AG04449 (cell line): ENCODE measurements at regions not wholly inside any gene's neighbourhood (a gene's known extent, or its start where the extent isn't known, plus 50 kb on each side); places are given as distances from the start of the nearest gene placed in this dataset.

Experiments used
- CTCF ChIA-PET: fragments of 350-600 bp; formaldehyde crosslinking; extraction: SDS; loops from one replicate; lab custom pipeline; 2021; ENCODE audit warnings: antibody characterized with exemption; lab: Yijun Ruan, JAX
- POLR2A ChIA-PET: fragments of 400-600, 350-600 bp; formaldehyde crosslinking; extraction: SDS; loops from one replicate; lab custom pipeline; 2020; ENCODE audit warnings: antibody characterized with exemption, inconsistent platforms; lab: Yijun Ruan, JAX
- DNase-seq: peaks from one replicate; pipeline ENCODE4 v3.0.0-alpha.2; 2010; ENCODE audit warnings: low read depth, low spot score
- H3K4me3 ChIP-seq: 2 replicates; pipeline ENCODE4 v1.5.1; 2011; ENCODE audit warnings: low read depth, mild to moderate bottlenecking, control low read depth, low read length
- CTCF ChIP-seq: IDR thresholded peaks from one replicate; pipeline ENCODE4 v1.5.1; 2011; ENCODE audit warnings: mild to moderate bottlenecking, moderate library complexity, low read length, control low read depth, inconsistent platforms; ENCODE audit not compliant: insufficient read depth; ENCODE audit errors: missing control alignments

DNA sequence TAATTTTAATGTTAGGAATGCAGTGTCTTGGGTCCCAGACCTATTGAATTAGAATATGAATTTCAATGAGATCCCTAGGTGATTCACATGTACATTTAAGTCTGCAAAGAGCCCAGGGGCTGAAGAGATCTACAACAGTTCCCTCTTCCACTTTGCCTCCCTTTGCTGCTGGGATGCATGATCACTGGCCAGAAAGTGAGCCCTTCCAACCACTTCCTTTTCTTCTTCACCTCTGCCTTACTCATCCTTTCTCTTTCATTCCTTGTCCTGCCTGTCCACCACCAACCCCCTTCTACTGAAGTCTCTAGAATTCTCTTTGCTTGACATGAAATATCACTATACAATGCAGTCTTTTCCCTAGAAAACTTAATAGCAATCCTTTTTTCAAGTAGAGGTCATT is 222.4 kb upstream of the LRIG1 start:
- ChIA-PET CTCF (interaction anchor here (1.5 kb wide), 1 partner anchor 9 kb away, joined by 4 read pairs; no protein-coding TSS in a partner anchor), POLR2A (no interaction called here)
- H3K4me3 ChIP-seq: no peak overlapping the region
- TF ChIP-seq CTCF: no peak
- DNase-seq: no peak

DNA sequence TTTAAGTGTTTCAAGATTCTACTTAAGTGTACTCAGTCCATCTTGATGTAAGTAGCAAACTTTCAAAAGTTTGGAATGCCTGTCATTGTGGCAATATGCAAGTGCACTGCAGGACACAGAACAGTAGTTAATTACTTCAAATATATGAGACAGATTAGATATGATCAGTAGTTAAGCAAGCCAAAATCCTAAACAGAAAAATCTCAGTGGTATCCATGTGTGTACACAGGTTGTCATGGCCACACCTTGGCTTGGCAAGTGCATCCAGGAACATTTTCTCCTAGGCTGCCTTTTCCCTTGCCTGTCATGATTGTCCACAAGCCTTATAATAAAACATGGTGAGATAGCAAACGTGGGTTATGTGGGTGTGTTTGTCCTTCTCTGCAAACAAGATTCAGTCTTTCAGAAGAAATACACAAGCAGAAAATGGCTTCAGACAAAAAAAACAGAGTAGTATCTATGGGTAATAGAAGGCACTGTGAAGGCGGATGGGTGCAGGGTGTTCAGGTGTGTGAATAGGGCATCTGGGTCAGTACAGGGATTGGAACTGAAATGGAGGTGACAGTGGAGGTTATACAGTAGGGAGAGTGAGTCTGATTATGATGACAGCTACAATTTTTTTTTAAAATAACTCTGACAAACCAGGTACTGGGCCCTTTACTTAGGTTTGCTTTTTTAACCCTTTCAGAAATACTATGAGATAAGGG is 229.0 kb upstream of the LRIG1 start:
- CTCF ChIA-PET: no interaction called here
- no peak for DNase-seq
- POLR2A ChIA-PET: no interaction called here
- no peak for TF ChIP-seq CTCF
- no peak overlapping the region for H3K4me3 ChIP-seq

- peak; percentile 40 for DNase-seq
- H3K4me3 ChIP-seq: no peak overlapping the region
- TF ChIP-seq CTCF: no peak
- ChIA-PET CTCF (interaction anchor here (1.4 kb wide), 1 partner anchor 83 kb away, joined by 3 read pairs; no protein-coding TSS in a partner anchor), POLR2A (no interaction called here)
These were observed 238.0 kb upstream of the LRIG1 start for GRCh38 chr3:66738625-66739365.

- DNase-seq: no peak
- TF ChIP-seq CTCF: no peak
- POLR2A ChIA-PET: no interaction called here
- CTCF ChIA-PET: no interaction called here
- H3K4me3 ChIP-seq: no peak overlapping the region
These were observed 239.4 kb upstream of the LRIG1 start for GRCh38 chr3:66740260-66740659.

DNA sequence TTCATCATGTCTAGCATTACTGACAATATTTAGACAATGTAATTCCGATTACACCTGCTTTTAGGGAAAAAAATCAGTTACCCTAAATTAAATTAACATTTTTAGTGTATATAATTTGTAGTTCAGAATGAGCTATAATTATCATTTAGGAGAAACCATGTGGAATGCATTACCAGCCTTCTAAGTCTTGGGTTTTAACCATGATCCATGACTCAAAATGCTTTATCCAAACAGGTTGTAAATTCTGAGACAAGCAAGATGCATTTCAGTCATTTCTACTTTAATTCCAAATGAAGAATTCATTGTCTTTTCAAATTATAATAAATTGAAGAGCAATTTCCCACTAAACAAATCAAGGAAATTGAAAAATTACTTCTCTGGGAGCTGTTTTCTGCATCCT is 243.7 kb upstream of the LRIG1 start:
- no peak overlapping the region for H3K4me3 ChIP-seq
- no peak for TF ChIP-seq CTCF
- no peak for DNase-seq
- CTCF ChIA-PET: interaction anchor here (0.9 kb wide), 1 partner anchor 337 kb away, joined by 3 read pairs; no protein-coding TSS in a partner anchor
- POLR2A ChIA-PET: no interaction called here

GRCh38 chr3:66744986-66745385 is 244.2 kb upstream of the LRIG1 start:
- POLR2A ChIA-PET: no interaction called here
- CTCF ChIA-PET: no interaction called here
- TF ChIP-seq CTCF: no peak

More at GRCh38 chr3:66744986-66745385, 244.2 kb upstream of the LRIG1 start:
- H3K4me3 ChIP-seq: no peak overlapping the region
- no peak for DNase-seq
